ENCODE measurements at regions not wholly inside any gene's neighbourhood (a gene's known extent, or its start where the extent isn't known, plus 50 kb on each side); places are given as distances from the start of the nearest gene placed in this dataset.

GRCh38 chr18:56358608-56359280, 279.6 kb downstream of the TXNL1 start:
- FAIRE-seq, result no peak
- no peak for TF ChIP-seq L3MBTL2 (IDR thresholded peaks at IDR 0.05)
- TF ChIP-seq RAD21 (CRISPR knock-in tag; conservative IDR thresholded peaks at IDR 0.05 in 1 of 2, IDR thresholded peaks at IDR 0.05 in 1 of 2), result peak in 1 of 2 experiments; percentile 37; a peak in 2 of 4 replicates
- Histone ChIP-seq H3K9ac (ENCODE audit: insufficient read depth in 1 of 2, low read depth in 2 of 2, low read length in 2 of 2) (no peak overlapping the region), H3K9me1 (ENCODE audit: control insufficient read depth, insufficient read depth, low read length) (no peaks in the 10 kb centered on the region), H3K4me3 (no peak overlapping the region), H3K4me1 (replicated peaks in 1 of 2; ENCODE audit: control insufficient read depth in 2 of 2, insufficient read depth in 2 of 2, low read length in 2 of 2) (no peaks in the 10 kb centered on the region), H3K79me2 (ENCODE audit: control insufficient read depth, insufficient read depth, low read length) (no peaks in the 10 kb centered on the region), H3K27me3 (ENCODE audit: control insufficient read depth in 2 of 2, insufficient read depth in 2 of 2, low read length in 2 of 2) (no peaks in the 10 kb centered on the region), H3K4me2 (ENCODE audit: insufficient read depth, low read length) (no peak overlapping the region), H3K9me3 (replicated peaks; ENCODE audit: control insufficient read depth, insufficient read depth, low read depth, low read length) (no peaks in the 10 kb centered on the region), H3K27ac (ENCODE audit: extremely low read depth, low read depth, low read length) (no peak overlapping the region), H4K20me1 (replicated peaks; ENCODE audit: control insufficient read depth, insufficient read depth, low read length) (no peaks in the 10 kb centered on the region), H3K36me3 (ENCODE audit: control insufficient read depth, insufficient read depth, low read length) (no peaks in the 10 kb centered on the region), H2AFZ (ENCODE audit: low read depth, low read length) (no peak overlapping the region)
- intact Hi-C loops (cut with micrococcal nuclease), result no loop called here
- in situ Hi-C loops (cut with MboI), result no loop called here
- CTCF ChIA-PET (ENCODE audit: low intra/inter-chr PET ratio), result no interaction called here
- 0% methylated on average over 5 of the region's 5 CpGs for WGBS (ENCODE audit: insufficient coverage, low coverage, missing lambda C conversion rate)
- POLR2A ChIA-PET, result no interaction called here
- no TSS peak for BruUV-seq (replicated peaks)
- no peak for DNase-seq (ENCODE audit: extremely low read depth in 1 of 4, low spot score in 3 of 4)
- no peak for ATAC-seq

DNA sequence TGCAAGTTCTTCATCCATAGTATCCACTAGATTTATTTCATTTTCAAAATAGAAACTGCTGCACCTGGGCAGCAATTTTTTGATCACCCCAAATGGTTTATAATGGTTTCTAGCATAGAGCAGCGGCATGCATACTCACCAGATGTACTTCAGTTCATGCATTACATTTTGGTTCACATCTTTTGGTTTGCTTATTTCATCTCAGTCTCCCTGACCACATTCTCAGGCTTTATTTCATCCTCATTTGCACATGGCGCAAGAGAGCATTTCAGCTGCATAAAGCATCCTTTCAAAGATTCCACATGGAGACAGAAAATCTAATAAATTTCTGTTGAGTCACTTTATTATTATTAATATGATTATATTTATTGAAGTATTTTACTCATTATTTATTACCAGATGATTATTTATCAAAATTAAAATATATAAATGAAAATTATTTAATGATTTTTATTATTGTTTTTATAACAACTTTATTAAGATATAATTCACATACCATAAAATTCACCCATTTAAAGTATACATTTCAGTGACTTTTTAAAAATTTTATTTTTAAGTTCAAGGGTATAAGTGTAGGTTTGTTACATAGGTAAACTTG, 284.6 kb downstream of the TXNL1 start:
- intact Hi-C loops (cut with micrococcal nuclease), result no loop called here
- H3K36me3 ChIP-seq (ENCODE audit: control insufficient read depth, insufficient read depth, low read length), result no peaks in the 10 kb centered on the region
- H2AFZ ChIP-seq (ENCODE audit: low read depth, low read length), result no peak overlapping the region
- BruUV-seq (replicated peaks), result no TSS peak
- H3K9me3 ChIP-seq (replicated peaks; ENCODE audit: control insufficient read depth, insufficient read depth, low read depth, low read length), result no peaks in the 10 kb centered on the region
- ATAC-seq, result no peak
- no peaks in the 10 kb centered on the region for H4K20me1 ChIP-seq (replicated peaks; ENCODE audit: control insufficient read depth, insufficient read depth, low read length)
- no peak overlapping the region for H3K4me2 ChIP-seq (ENCODE audit: insufficient read depth, low read length)
- H3K79me2 ChIP-seq (ENCODE audit: control insufficient read depth, insufficient read depth, low read length), result no peaks in the 10 kb centered on the region
- TF ChIP-seq ZNF507 (tag; conservative IDR thresholded peaks at IDR 0.05) (no peak), ZNF3 (CRISPR knock-in tag; IDR thresholded peaks at IDR 0.05) (no peak), ZNF224 (CRISPR knock-in tag; IDR thresholded peaks at IDR 0.05) (no peak), PHF20 (IDR thresholded peaks at IDR 0.05; ENCODE audit: partially characterized antibody) (no peak), MEF2A (IDR thresholded peaks at IDR 0.05; ENCODE audit: control insufficient read depth, low read depth, low read length) (no peak), RNF2 (IDR thresholded peaks at IDR 0.05) (no peak), RCOR1 (IDR thresholded peaks at IDR 0.05; ENCODE audit: borderline replicate concordance in 1 of 2, low read depth in 2 of 2, low read length in 2 of 2) (no peak)
- TF ChIP-seq, protein P1, sequence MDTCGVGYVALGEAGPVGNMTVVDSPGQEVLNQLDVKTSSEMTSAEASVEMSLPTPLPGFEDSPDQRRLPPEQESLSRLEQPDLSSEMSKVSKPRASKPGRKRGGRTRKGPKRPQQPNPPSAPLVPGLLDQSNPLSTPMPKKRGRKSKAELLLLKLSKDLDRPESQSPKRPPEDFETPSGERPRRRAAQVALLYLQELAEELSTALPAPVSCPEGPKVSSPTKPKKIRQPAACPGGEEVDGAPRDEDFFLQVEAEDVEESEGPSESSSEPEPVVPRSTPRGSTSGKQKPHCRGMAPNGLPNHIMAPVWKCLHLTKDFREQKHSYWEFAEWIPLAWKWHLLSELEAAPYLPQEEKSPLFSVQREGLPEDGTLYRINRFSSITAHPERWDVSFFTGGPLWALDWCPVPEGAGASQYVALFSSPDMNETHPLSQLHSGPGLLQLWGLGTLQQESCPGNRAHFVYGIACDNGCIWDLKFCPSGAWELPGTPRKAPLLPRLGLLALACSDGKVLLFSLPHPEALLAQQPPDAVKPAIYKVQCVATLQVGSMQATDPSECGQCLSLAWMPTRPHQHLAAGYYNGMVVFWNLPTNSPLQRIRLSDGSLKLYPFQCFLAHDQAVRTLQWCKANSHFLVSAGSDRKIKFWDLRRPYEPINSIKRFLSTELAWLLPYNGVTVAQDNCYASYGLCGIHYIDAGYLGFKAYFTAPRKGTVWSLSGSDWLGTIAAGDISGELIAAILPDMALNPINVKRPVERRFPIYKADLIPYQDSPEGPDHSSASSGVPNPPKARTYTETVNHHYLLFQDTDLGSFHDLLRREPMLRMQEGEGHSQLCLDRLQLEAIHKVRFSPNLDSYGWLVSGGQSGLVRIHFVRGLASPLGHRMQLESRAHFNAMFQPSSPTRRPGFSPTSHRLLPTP (IDR thresholded peaks at IDR 0.05; ENCODE audit: borderline replicate concordance, extremely low read depth, insufficient read length), result no peak
- TF ChIP-seq, protein P2, sequence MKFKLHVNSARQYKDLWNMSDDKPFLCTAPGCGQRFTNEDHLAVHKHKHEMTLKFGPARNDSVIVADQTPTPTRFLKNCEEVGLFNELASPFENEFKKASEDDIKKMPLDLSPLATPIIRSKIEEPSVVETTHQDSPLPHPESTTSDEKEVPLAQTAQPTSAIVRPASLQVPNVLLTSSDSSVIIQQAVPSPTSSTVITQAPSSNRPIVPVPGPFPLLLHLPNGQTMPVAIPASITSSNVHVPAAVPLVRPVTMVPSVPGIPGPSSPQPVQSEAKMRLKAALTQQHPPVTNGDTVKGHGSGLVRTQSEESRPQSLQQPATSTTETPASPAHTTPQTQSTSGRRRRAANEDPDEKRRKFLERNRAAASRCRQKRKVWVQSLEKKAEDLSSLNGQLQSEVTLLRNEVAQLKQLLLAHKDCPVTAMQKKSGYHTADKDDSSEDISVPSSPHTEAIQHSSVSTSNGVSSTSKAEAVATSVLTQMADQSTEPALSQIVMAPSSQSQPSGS (CRISPR knock-in tag; IDR thresholded peaks at IDR 0.05), result no peak
- no peaks in the 10 kb centered on the region for H3K9me1 ChIP-seq (ENCODE audit: control insufficient read depth, insufficient read depth, low read length)
- no peak for DNase-seq (ENCODE audit: extremely low read depth in 1 of 4, low spot score in 3 of 4)
- H3K9ac ChIP-seq (ENCODE audit: insufficient read depth in 1 of 2, low read depth in 2 of 2, low read length in 2 of 2), result no peak overlapping the region
- no peaks in the 10 kb centered on the region for H3K4me1 ChIP-seq (replicated peaks in 1 of 2; ENCODE audit: control insufficient read depth in 2 of 2, insufficient read depth in 2 of 2, low read length in 2 of 2)
- FAIRE-seq, result no peak
- H3K27ac ChIP-seq (ENCODE audit: extremely low read depth, low read depth, low read length), result no peak overlapping the region
- H3K4me3 ChIP-seq, result no peak overlapping the region
- in situ Hi-C loops (cut with MboI), result no loop called here
- POLR2A ChIA-PET, result no interaction called here
- CTCF ChIA-PET (ENCODE audit: low intra/inter-chr PET ratio), result no interaction called here
- WGBS (ENCODE audit: insufficient coverage, low coverage, missing lambda C conversion rate), result 0% methylated on average over 2 of the region's 2 CpGs
- H3K27me3 ChIP-seq (ENCODE audit: control insufficient read depth in 2 of 2, insufficient read depth in 2 of 2, low read length in 2 of 2), result no peaks in the 10 kb centered on the region
